DOHH2 (cell line): ENCODE measurements at regions not wholly inside any gene's neighbourhood (a gene's known extent, or its start where the extent isn't known, plus 50 kb on each side); places are given as distances from the start of the nearest gene placed in this dataset.

Experiments used
- H3F3A ChIP-seq: fragments of 200-600 bp; sonication (generic), shearing (Covaris generic); 2 replicates; pipeline ENCODE4 v1.6.0; 2016; ENCODE audit warnings: antibody characterized with exemption, mild to moderate bottlenecking; ENCODE audit not compliant: control insufficient read depth, insufficient read depth
- H3K27ac ChIP-seq: fragments of 200-600 bp; sonication (generic); 2 replicates; pipeline ENCODE4 v1.5.1; 2014; ENCODE audit warnings: low read depth, mild to moderate bottlenecking, low read length, moderate library complexity
- H3K27me3 ChIP-seq: fragments of 200-600 bp; sonication (generic); 2 replicates; pipeline ENCODE4 v1.6.1; 2014; ENCODE audit warnings: mild to moderate bottlenecking, low read length, mixed read lengths; ENCODE audit not compliant: control insufficient read depth
- H3K36me3 ChIP-seq: fragments of 200-600 bp; sonication (generic); 2 replicates; pipeline ENCODE4 v1.6.1; 2014; ENCODE audit warnings: mild to moderate bottlenecking, low read length, moderate library complexity, mixed read lengths; ENCODE audit not compliant: control insufficient read depth
- H3K4me1 ChIP-seq: fragments of 200-600 bp; sonication (generic); 2 replicates; pipeline ENCODE4 v1.6.1; 2014; ENCODE audit warnings: mild to moderate bottlenecking, low read length, mixed read lengths; ENCODE audit not compliant: control insufficient read depth
- H3K4me2 ChIP-seq: fragments of 200-600 bp; sonication (generic); 2 replicates; pipeline ENCODE4 v1.6.0; 2014; ENCODE audit warnings: mild to moderate bottlenecking, low read length, moderate library complexity
- H3K4me3 ChIP-seq: fragments of 200-600 bp; sonication (generic); 2 replicates; pipeline ENCODE4 v1.5.1; 2014; ENCODE audit warnings: mild to moderate bottlenecking, low read length, mixed read lengths
- H3K79me2 ChIP-seq: fragments of 200-600 bp; sonication (generic); 2 replicates; pipeline ENCODE4 v1.6.1; 2014; ENCODE audit warnings: mild to moderate bottlenecking, low read length, mixed read lengths; ENCODE audit not compliant: control insufficient read depth
- H3K9me2 ChIP-seq: fragments of 200-600 bp; sonication (generic); replicated peaks from 2 replicates; pipeline ENCODE4 v1.6.1; 2014; ENCODE audit warnings: mild to moderate bottlenecking, low read length, mixed read lengths; ENCODE audit not compliant: control insufficient read depth
- H3K9me3 ChIP-seq: fragments of 200-600 bp; sonication (generic); 2 replicates; pipeline ENCODE4 v1.6.1; 2014; ENCODE audit warnings: antibody characterized with exemption, low read length, mixed read lengths; ENCODE audit not compliant: control insufficient read depth, insufficient read depth
- H4K20me1 ChIP-seq: fragments of 200-600 bp; sonication (generic); 2 replicates; pipeline ENCODE4 v1.6.0; 2014; ENCODE audit warnings: low read depth, mild to moderate bottlenecking, antibody characterized with exemption, low read length, moderate library complexity; ENCODE audit not compliant: control insufficient read depth, insufficient read depth
- EZH2phosphoT487 ChIP-seq: fragments of 200-600 bp; sonication (generic); IDR thresholded peaks from 2 replicates; pipeline ENCODE4 v1.6.1; 2017; ENCODE audit warnings: borderline replicate concordance, mild to moderate bottlenecking, antibody characterized with exemption, low read length, moderate library complexity, mixed read lengths
- TF ChIP-seq, protein P1 (sequence below): fragments of 200-600 bp; sonication (generic); IDR thresholded peaks from one replicate; pipeline ENCODE4 v1.5.1; 2014; ENCODE audit warnings: antibody characterized with exemption, mild to moderate bottlenecking, low read depth, low read length; ENCODE audit not compliant: poor library complexity, severe bottlenecking

GRCh38 chr20:7689151-7689550 lies 251.1 kb downstream of the HAO1 start:
- H3K4me1 ChIP-seq: no peaks in the 10 kb centered on the region
- TF ChIP-seq, protein P1, sequence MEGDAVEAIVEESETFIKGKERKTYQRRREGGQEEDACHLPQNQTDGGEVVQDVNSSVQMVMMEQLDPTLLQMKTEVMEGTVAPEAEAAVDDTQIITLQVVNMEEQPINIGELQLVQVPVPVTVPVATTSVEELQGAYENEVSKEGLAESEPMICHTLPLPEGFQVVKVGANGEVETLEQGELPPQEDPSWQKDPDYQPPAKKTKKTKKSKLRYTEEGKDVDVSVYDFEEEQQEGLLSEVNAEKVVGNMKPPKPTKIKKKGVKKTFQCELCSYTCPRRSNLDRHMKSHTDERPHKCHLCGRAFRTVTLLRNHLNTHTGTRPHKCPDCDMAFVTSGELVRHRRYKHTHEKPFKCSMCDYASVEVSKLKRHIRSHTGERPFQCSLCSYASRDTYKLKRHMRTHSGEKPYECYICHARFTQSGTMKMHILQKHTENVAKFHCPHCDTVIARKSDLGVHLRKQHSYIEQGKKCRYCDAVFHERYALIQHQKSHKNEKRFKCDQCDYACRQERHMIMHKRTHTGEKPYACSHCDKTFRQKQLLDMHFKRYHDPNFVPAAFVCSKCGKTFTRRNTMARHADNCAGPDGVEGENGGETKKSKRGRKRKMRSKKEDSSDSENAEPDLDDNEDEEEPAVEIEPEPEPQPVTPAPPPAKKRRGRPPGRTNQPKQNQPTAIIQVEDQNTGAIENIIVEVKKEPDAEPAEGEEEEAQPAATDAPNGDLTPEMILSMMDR: no peak
- TF ChIP-seq EZH2phosphoT487: no peak

DNA sequence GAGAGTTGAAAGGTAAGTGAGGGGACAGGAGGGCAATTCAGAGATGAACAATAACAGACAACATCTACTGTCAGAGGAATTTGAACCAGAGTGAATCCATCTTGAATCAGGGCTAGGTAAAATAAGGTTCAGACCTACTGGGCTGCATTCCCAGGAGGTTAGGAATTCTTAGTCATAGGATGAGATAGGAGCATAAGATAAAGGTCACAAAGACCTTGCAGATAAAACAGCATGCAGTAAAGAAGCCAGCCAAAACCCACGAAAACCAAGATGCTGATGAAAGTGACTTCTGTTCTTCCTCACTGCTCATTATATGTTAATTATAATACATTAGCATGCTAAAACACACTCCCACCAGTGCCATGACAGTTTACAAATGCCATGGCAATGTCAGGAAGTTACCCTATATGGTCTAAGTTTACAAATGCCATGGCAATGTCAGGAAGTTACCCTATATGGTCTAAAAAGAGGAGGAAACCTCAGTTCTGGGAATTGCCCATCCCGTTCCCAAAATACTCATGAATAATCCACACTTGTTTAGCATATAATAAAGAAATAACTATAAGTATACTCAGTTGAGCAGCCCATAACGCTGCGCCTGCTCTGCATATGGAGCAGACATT lies 248.5 kb downstream of the HAO1 start:
- Histone ChIP-seq H3K4me3 (no peak overlapping the region), H3K36me3 (no peaks in the 10 kb centered on the region), H3K9me2 (no peaks in the 10 kb centered on the region), H3K4me2 (no peak overlapping the region), H3K27me3 (no peaks in the 10 kb centered on the region), H3K4me1 (no peaks in the 10 kb centered on the region), H3K27ac (no peak overlapping the region), H3K9me3 (peaks cover 4% of the 10 kb centered on the region; the same call in 1 of the 2 replicates), H3K79me2 (no peaks in the 10 kb centered on the region), H4K20me1 (no peaks in the 10 kb centered on the region), H3F3A (no peaks in the 10 kb centered on the region)
- no peak for TF ChIP-seq EZH2phosphoT487
- TF ChIP-seq, protein P1: no peak

More at GRCh38 chr20:7689151-7689550, 251.1 kb downstream of the HAO1 start:
- Histone ChIP-seq H3K27me3 (no peaks in the 10 kb centered on the region), H3F3A (no peaks in the 10 kb centered on the region), H3K9me3 (peaks cover 4% of the 10 kb centered on the region; the same call in 1 of the 2 replicates), H3K4me3 (no peak overlapping the region), H3K79me2 (no peaks in the 10 kb centered on the region), H3K9me2 (no peaks in the 10 kb centered on the region), H3K4me2 (no peak overlapping the region), H4K20me1 (no peaks in the 10 kb centered on the region), H3K36me3 (no peaks in the 10 kb centered on the region), H3K27ac (no peak overlapping the region)

DNA sequence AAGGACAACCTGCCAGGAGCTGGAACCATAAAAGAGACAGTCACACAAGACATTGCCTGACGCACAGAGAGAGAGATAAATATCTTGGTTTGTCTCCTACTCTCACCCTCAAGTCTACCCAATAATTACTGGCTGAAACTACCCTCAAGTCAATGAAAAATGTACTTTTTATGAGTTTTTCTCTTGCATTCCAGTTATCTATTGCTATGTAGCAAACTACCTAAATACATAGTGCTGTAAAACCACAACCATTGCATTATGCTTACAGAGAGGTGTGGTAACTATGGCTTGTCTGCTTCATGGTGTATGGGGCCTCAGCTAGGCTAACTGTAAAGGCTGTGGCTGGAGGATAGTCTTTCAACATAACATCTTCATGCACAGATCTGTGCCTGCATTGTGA lies 247.8 kb downstream of the HAO1 start:
- no peak overlapping the region for H3K27ac ChIP-seq
- no peak overlapping the region for H3K4me3 ChIP-seq
- TF ChIP-seq, protein P1: no peak
- TF ChIP-seq EZH2phosphoT487: no peak
- no peaks in the 10 kb centered on the region for H3K4me1 ChIP-seq
- H3K4me2 ChIP-seq: no peak overlapping the region
- H3K36me3 ChIP-seq: no peaks in the 10 kb centered on the region
- no peaks in the 10 kb centered on the region for H3K79me2 ChIP-seq
- H3K27me3 ChIP-seq: no peaks in the 10 kb centered on the region
- H4K20me1 ChIP-seq: no peaks in the 10 kb centered on the region
- H3F3A ChIP-seq: no peaks in the 10 kb centered on the region
- H3K9me3 ChIP-seq: peaks cover 4% of the 10 kb centered on the region; the same call in 1 of the 2 replicates
- H3K9me2 ChIP-seq: no peaks in the 10 kb centered on the region
